Loucy (cell line): ENCODE measurements at regions not wholly inside any gene's neighbourhood (a gene's known extent, or its start where the extent isn't known, plus 50 kb on each side); places are given as distances from the start of the nearest gene placed in this dataset.

ENCODE experiments used
- H2AFZ ChIP-seq: fragments of 200-600 bp; sonication (generic); 2 replicates; pipeline ENCODE4 v1.6.0; 2016; ENCODE audit warnings: antibody characterized with exemption, mild to moderate bottlenecking, low read length, moderate library complexity
- H3F3A ChIP-seq: fragments of 200-600 bp; 2 replicates; pipeline ENCODE4 v1.6.0; 2016; ENCODE audit warnings: antibody characterized with exemption, low read depth, mild to moderate bottlenecking
- H3K27me3 ChIP-seq: fragments of 200-600 bp; sonication (generic); 2 replicates; pipeline ENCODE4 v1.6.1; 2014; ENCODE audit warnings: low read length, mild to moderate bottlenecking; ENCODE audit not compliant: insufficient read depth, poor library complexity, severe bottlenecking
- H3K36me3 ChIP-seq: fragments of 200-600 bp; sonication (generic); 2 replicates; pipeline ENCODE4 v1.6.1; 2016; ENCODE audit warnings: low read length; ENCODE audit not compliant: insufficient read depth
- H3K4me1 ChIP-seq: fragments of 200-600 bp; sonication (generic); 2 replicates; pipeline ENCODE4 v1.5.1; 2014; ENCODE audit warnings: low read length, mild to moderate bottlenecking; ENCODE audit not compliant: insufficient read depth, poor library complexity, severe bottlenecking
- H3K4me2 ChIP-seq: fragments of 200-600 bp; sonication (generic); 2 replicates; pipeline ENCODE4 v1.6.0; 2014; ENCODE audit warnings: antibody characterized with exemption, low read length, low read depth, mild to moderate bottlenecking; ENCODE audit not compliant: poor library complexity, severe bottlenecking
- H3K4me3 ChIP-seq: fragments of 200-600 bp; sonication (generic); 2 replicates; pipeline ENCODE4 v1.5.1; 2014; ENCODE audit warnings: low read length, mild to moderate bottlenecking, mixed read lengths; ENCODE audit not compliant: poor library complexity, severe bottlenecking
- H3K79me2 ChIP-seq: fragments of 200-600 bp; sonication (generic); 2 replicates; pipeline ENCODE4 v1.6.1; 2014; ENCODE audit warnings: low read length; ENCODE audit not compliant: insufficient read depth
- H3K9ac ChIP-seq: fragments of 200-600 bp; sonication (generic); 2 replicates; pipeline ENCODE4 v1.6.0; 2014; ENCODE audit warnings: mild to moderate bottlenecking, low read depth, low read length, moderate library complexity; ENCODE audit not compliant: poor library complexity, severe bottlenecking
- H3K9me2 ChIP-seq: fragments of 200-600 bp; sonication (generic); replicated peaks from 2 replicates; pipeline ENCODE4 v1.6.1; 2016; ENCODE audit warnings: low read depth, low read length, mixed read lengths
- H3K9me3 ChIP-seq: fragments of 200-600 bp; sonication (generic); 2 replicates; pipeline ENCODE4 v1.6.1; 2014; ENCODE audit warnings: mild to moderate bottlenecking, antibody characterized with exemption, low read length, low read depth; ENCODE audit not compliant: insufficient read depth
- H4K20me1 ChIP-seq: fragments of 200-600 bp; sonication (generic); 2 replicates; pipeline ENCODE4 v1.6.0; 2014; ENCODE audit warnings: antibody characterized with exemption, low read length, mild to moderate bottlenecking; ENCODE audit not compliant: insufficient read depth, poor library complexity, severe bottlenecking
- CTCF ChIP-seq: fragments of 200-600 bp; sonication (generic); conservative IDR thresholded peaks from 2 replicates; pipeline ENCODE4 v1.5.1; 2014; ENCODE audit warnings: mild to moderate bottlenecking, antibody characterized with exemption, low read length
- EZH2phosphoT487 ChIP-seq: fragments of 200-600 bp; IDR thresholded peaks from 2 replicates; pipeline ENCODE4 v1.6.1; 2018; ENCODE audit warnings: antibody characterized with exemption, mild to moderate bottlenecking, moderate library complexity, borderline replicate concordance

DNA sequence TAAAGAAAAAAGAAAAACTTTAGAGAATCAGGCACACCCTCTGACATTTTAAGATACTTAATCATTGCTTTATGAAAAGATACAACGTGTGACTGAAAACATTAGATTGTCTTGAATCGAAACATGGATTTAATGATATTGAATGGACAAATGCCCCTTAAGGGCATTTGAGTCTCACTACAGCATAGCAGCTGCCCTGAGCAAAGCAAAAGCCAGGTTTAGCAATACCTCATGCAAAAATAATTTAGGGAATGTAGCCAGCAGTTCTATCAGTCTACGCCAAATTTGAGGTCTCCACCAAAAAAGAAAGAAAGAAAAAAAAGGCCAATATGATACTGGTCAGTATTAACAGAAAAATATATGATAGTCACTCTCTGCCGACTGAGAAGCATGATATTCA is 56.6 kb upstream of the LMNB1 start:
- Histone ChIP-seq H3K9ac (no peak overlapping the region), H3F3A (no peaks in the 10 kb centered on the region), H4K20me1 (no peaks in the 10 kb centered on the region), H3K79me2 (no peaks in the 10 kb centered on the region), H3K27me3 (no peaks in the 10 kb centered on the region), H3K9me3 (no peaks in the 10 kb centered on the region), H3K9me2 (no peaks in the 10 kb centered on the region), H3K4me1 (no peaks in the 10 kb centered on the region), H2AFZ (no peak overlapping the region), H3K36me3 (no peaks in the 10 kb centered on the region), H3K4me2 (no peak overlapping the region), H3K4me3 (no peak overlapping the region)
- TF ChIP-seq EZH2phosphoT487 (no peak), CTCF (no peak)

GRCh38 chr5:126723643-126724042 is 53.3 kb upstream of the LMNB1 start:
- TF ChIP-seq EZH2phosphoT487 (no peak), CTCF (no peak)
- no peak overlapping the region for H3K9ac ChIP-seq
- no peaks in the 10 kb centered on the region for H3K36me3 ChIP-seq
- H3F3A ChIP-seq = no peaks in the 10 kb centered on the region
- H3K79me2 ChIP-seq = no peaks in the 10 kb centered on the region
- no peaks in the 10 kb centered on the region for H3K4me1 ChIP-seq
- no peak overlapping the region for H3K4me3 ChIP-seq
- H2AFZ ChIP-seq = no peak overlapping the region
- H3K4me2 ChIP-seq = no peak overlapping the region
- no peaks in the 10 kb centered on the region for H4K20me1 ChIP-seq
- no peaks in the 10 kb centered on the region for H3K9me3 ChIP-seq
- H3K27me3 ChIP-seq = no peaks in the 10 kb centered on the region
- no peaks in the 10 kb centered on the region for H3K9me2 ChIP-seq
